ENCODE measurements at regions not wholly inside any gene's neighbourhood (a gene's known extent, or its start where the extent isn't known, plus 50 kb on each side); places are given as distances from the start of the nearest gene placed in this dataset.

- H3K9me3 ChIP-seq (replicated peaks; ENCODE audit: control insufficient read depth, insufficient read depth, low read length) = no peaks in the 10 kb centered on the region
- H3K27me3 ChIP-seq (ENCODE audit: control insufficient read depth in 2 of 2, insufficient read depth in 2 of 2, low read length in 2 of 2) = no peaks in the 10 kb centered on the region
- POLR2A ChIA-PET = interaction anchor here (0.5 kb wide), 1 partner anchor 8 kb away, joined by 4 read pairs; no protein-coding TSS in a partner anchor
- peak overlapping the region; percentile 13 for H3K9ac ChIP-seq (replicated peaks; ENCODE audit: extremely low read depth, insufficient read depth, low read length)
- H3K36me3 ChIP-seq (ENCODE audit: control insufficient read depth in 2 of 2, extremely low read depth in 1 of 2, insufficient read depth in 2 of 2, low read length in 2 of 2) = no peaks in the 10 kb centered on the region
- TF ChIP-seq GATA2 (IDR thresholded peaks at IDR 0.05; ENCODE audit: insufficient read depth, insufficient read length, low read depth, low read length) (no peak), MAX (IDR thresholded peaks at IDR 0.05; ENCODE audit: insufficient read depth, insufficient read length) (no peak), POLR2A (IDR thresholded peaks at IDR 0.05; ENCODE audit: low read depth, low read length) (no peak), MYC (IDR thresholded peaks at IDR 0.05; ENCODE audit: low read depth, low read length) (no peak)
- no peaks in the 10 kb centered on the region for H3K79me2 ChIP-seq (ENCODE audit: control insufficient read depth, insufficient read depth, low read length)
- DNase-seq (ENCODE audit: low read depth, low spot score) (peak; percentile 88), FAIRE-seq (peak; percentile 96)
- peak overlapping the region in 1 of 3 experiments; percentile 25 for H3K4me3 ChIP-seq (replicated peaks in 1 of 3; ENCODE audit: insufficient read depth in 1 of 3, low read depth in 1 of 3, low read length in 3 of 3)
- peak overlapping the region; percentile 76 for H3K4me2 ChIP-seq (ENCODE audit: insufficient read depth, low read length)
- H3K27ac ChIP-seq (ENCODE audit: insufficient read depth, low read depth, low read length) = peak overlapping the region; percentile 52
- no peaks in the 10 kb centered on the region for H4K20me1 ChIP-seq (replicated peaks; ENCODE audit: control insufficient read depth, extremely low read depth, insufficient read depth, low read length)
- CTCF ChIA-PET = interaction anchor here (0.6 to 1.3 kb wide), 5 partner anchors 11 to 202 kb away, joined by 3 to 5 read pairs (median 3); no protein-coding TSS in a partner anchor
- H3K4me1 ChIP-seq (ENCODE audit: control insufficient read depth, extremely low read depth, insufficient read depth, low read length) = peaks cover 42% of the 10 kb centered on the region
- no peaks in the 10 kb centered on the region for H3K9me1 ChIP-seq (replicated peaks; ENCODE audit: control insufficient read depth, extremely low read depth, insufficient read depth, low read length)
- no TSS peak for BruUV-seq (replicated peaks)
- H2AFZ ChIP-seq (ENCODE audit: low read depth, low read length) = peak overlapping the region; percentile 61
- intact Hi-C loops (cut with micrococcal nuclease) (loop anchor here (1.0 kb wide), 1 partner anchor 17 kb away; no protein-coding TSS in a partner anchor), dilution Hi-C loops (cut with MboI; ENCODE audit: extremely low pct_ligation_motif_present, low sequenced_read_pairs) (no loop called here)
Measured at GRCh38 chr21:39006571-39007311, 176.5 kb downstream of the PSMG1 start.

GRCh38 chr21:39005502-39005787, 177.8 kb downstream of the PSMG1 start:
- ChIA-PET CTCF (interaction anchor here (1.2 kb wide), 1 partner anchor 62 kb away, joined by 3 read pairs; no protein-coding TSS in a partner anchor), POLR2A (interaction anchor here (1.2 kb wide), 1 partner anchor 13 kb away, joined by 4 read pairs; no protein-coding TSS in a partner anchor)
- no peaks in the 10 kb centered on the region for H3K9me3 ChIP-seq (replicated peaks; ENCODE audit: control insufficient read depth, insufficient read depth, low read length)
- dilution Hi-C loops (cut with MboI; ENCODE audit: extremely low pct_ligation_motif_present, low sequenced_read_pairs) (no loop called here), intact Hi-C loops (cut with micrococcal nuclease) (loop anchor here (2.0 kb wide), 1 partner anchor 35 kb away; no protein-coding TSS in a partner anchor)
- TF ChIP-seq MYC (IDR thresholded peaks at IDR 0.05; ENCODE audit: low read depth, low read length) = no peak
- TF ChIP-seq MAX (IDR thresholded peaks at IDR 0.05; ENCODE audit: insufficient read depth, insufficient read length) = no peak
- TF ChIP-seq GATA2 (IDR thresholded peaks at IDR 0.05; ENCODE audit: insufficient read depth, insufficient read length, low read depth, low read length) = no peak
- no peak for TF ChIP-seq FOS (IDR thresholded peaks at IDR 0.05; ENCODE audit: borderline replicate concordance, insufficient read depth, low read length)
- no peak for TF ChIP-seq EZH2 (IDR thresholded peaks at IDR 0.05; ENCODE audit: borderline replicate concordance, low read depth, low read length, severe bottlenecking)
- TF ChIP-seq POLR2A (IDR thresholded peaks at IDR 0.05; ENCODE audit: low read depth, low read length) = no peak
- no peak for TF ChIP-seq POLR2AphosphoS5 (IDR thresholded peaks at IDR 0.05; ENCODE audit: insufficient read depth, low read depth, low read length)
- no peak for TF ChIP-seq JUN (IDR thresholded peaks at IDR 0.05; ENCODE audit: borderline replicate concordance, insufficient read depth, insufficient read length, low read depth)
- TF ChIP-seq CTCF (IDR thresholded peaks at IDR 0.05; ENCODE audit: extremely low read depth in 1 of 2, insufficient read depth in 1 of 2, low read depth in 1 of 2, low read length in 2 of 2) = no peak
- no peak overlapping the region for H3K4me2 ChIP-seq (ENCODE audit: insufficient read depth, low read length)
- FAIRE-seq (no peak), DNase-seq (ENCODE audit: low read depth, low spot score) (no peak)
- BruUV-seq (replicated peaks) = no TSS peak
- no peaks in the 10 kb centered on the region for H3K27me3 ChIP-seq (ENCODE audit: control insufficient read depth in 2 of 2, insufficient read depth in 2 of 2, low read length in 2 of 2)
- peak overlapping the region; percentile 60 for H3K27ac ChIP-seq (ENCODE audit: insufficient read depth, low read depth, low read length)
- H3K4me3 ChIP-seq (replicated peaks in 1 of 3; ENCODE audit: insufficient read depth in 1 of 3, low read depth in 1 of 3, low read length in 3 of 3) = no peak overlapping the region
- no peaks in the 10 kb centered on the region for H3K79me2 ChIP-seq (ENCODE audit: control insufficient read depth, insufficient read depth, low read length)
- no peaks in the 10 kb centered on the region for H3K9me1 ChIP-seq (replicated peaks; ENCODE audit: control insufficient read depth, extremely low read depth, insufficient read depth, low read length)
- H2AFZ ChIP-seq (ENCODE audit: low read depth, low read length) = peak overlapping the region; percentile 22
- peaks cover 51% of the 10 kb centered on the region for H3K4me1 ChIP-seq (ENCODE audit: control insufficient read depth, extremely low read depth, insufficient read depth, low read length)
- H4K20me1 ChIP-seq (replicated peaks; ENCODE audit: control insufficient read depth, extremely low read depth, insufficient read depth, low read length) = no peaks in the 10 kb centered on the region
- H3K9ac ChIP-seq (replicated peaks; ENCODE audit: extremely low read depth, insufficient read depth, low read length) = no peak overlapping the region
- H3K36me3 ChIP-seq (ENCODE audit: control insufficient read depth in 2 of 2, extremely low read depth in 1 of 2, insufficient read depth in 2 of 2, low read length in 2 of 2) = no peaks in the 10 kb centered on the region

Data from endothelial cell of umbilical vein (primary cell).